K562 (cell line): ENCODE measurements at regions not wholly inside any gene's neighbourhood (a gene's known extent, or its start where the extent isn't known, plus 50 kb on each side); places are given as distances from the start of the nearest gene placed in this dataset.

Experiments used
- ATAC-seq: fragments of 200-7000 bp; cut with Tn5 transposase; 3 replicates; pipeline ENCODE4 v1.9.1; 2020; ENCODE audit warnings: moderate library complexity
- BruUV-seq: library from RNA; stranded (reverse); fragments of 400-500 nt; replicated peaks from 2 replicates; lab custom pipeline; 2021; lab: Mats Ljungman, UMichigan
- CTCF ChIA-PET: fragments of 300-600 bp; formaldehyde crosslinking; extraction: SDS; loops from one replicate; lab custom pipeline; 2021; ENCODE audit warnings: low intra/inter-chr PET ratio; lab: Yijun Ruan, JAX
- POLR2A ChIA-PET: fragments of 300-600, 350-650 bp; sonication (Branson Sonifier 250); formaldehyde crosslinking; extraction: SDS; loops from one replicate; lab custom pipeline; 2021; ENCODE audit warnings: antibody characterized with exemption, inconsistent platforms; lab: Yijun Ruan, JAX
- DNase-seq, 4 experiments: peaks; one replicate each; pipeline versions ENCODE4 v3.0.0 to v3.0.0-alpha.2; 2011 to 2018; ENCODE audit warnings: low spot score in 3 of 4, mixed read lengths in 3 of 4; ENCODE audit errors: extremely low read depth in 1 of 4
- FAIRE-seq: peaks from 2 replicates; lab custom pipeline; 2011; peaks lifted over from hg19 to GRCh38; lab: Jason Lieb, UNC
- H2AFZ ChIP-seq: 2 replicates; pipeline ENCODE4 v1.6.0; 2011; ENCODE audit warnings: low read depth, low read length, control low read depth, inconsistent platforms
- H3K27ac ChIP-seq: fragments of 200-600 bp; 3 replicates; pipeline ENCODE4 v1.8.0; 2011; ENCODE audit warnings: low read depth, mild to moderate bottlenecking, control low read depth, inconsistent platforms, low read length, moderate library complexity, mixed read lengths; ENCODE audit errors: extremely low read depth
- H3K27me3 ChIP-seq, 2 experiments: fragments of 300-600 bp in 1 of 2; 2 replicates in 1 of 2; 3 replicates in 1 of 2; pipeline versions ENCODE4 v1.6.0 to v1.8.0; 2011; ENCODE audit warnings: inconsistent platforms in 2 of 2, low read length in 2 of 2, mild to moderate bottlenecking in 1 of 2, mixed read lengths in 1 of 2, moderate library complexity in 1 of 2; ENCODE audit not compliant: control insufficient read depth in 2 of 2, insufficient read depth in 2 of 2
- H3K36me3 ChIP-seq: fragments of 300-600 bp; 3 replicates; pipeline ENCODE4 v1.8.0; 2011; ENCODE audit warnings: mild to moderate bottlenecking, low read length, inconsistent platforms; ENCODE audit not compliant: control insufficient read depth, insufficient read depth
- H3K4me1 ChIP-seq, 2 experiments: fragments of 200-600 bp in 1 of 2; replicated peaks in 1 of 2; 2 replicates in 1 of 2; 3 replicates in 1 of 2; pipeline versions ENCODE4 v1.5.1 to v1.8.0; 2011; ENCODE audit warnings: inconsistent platforms in 2 of 2, low read length in 2 of 2, mild to moderate bottlenecking in 1 of 2, mixed read lengths in 1 of 2, moderate library complexity in 1 of 2; ENCODE audit not compliant: control insufficient read depth in 2 of 2, insufficient read depth in 2 of 2
- H3K4me2 ChIP-seq: 2 replicates; pipeline ENCODE4 v1.6.1; 2011; ENCODE audit warnings: low read length, control low read depth, inconsistent platforms, mixed read lengths; ENCODE audit not compliant: insufficient read depth
- H3K4me3 ChIP-seq: fragments of 200-600 bp; sonication (generic), shearing (Covaris generic); 2 replicates; pipeline ENCODE4 v1.5.1; 2016; ENCODE audit warnings: control low read depth, inconsistent platforms
- H3K79me2 ChIP-seq: fragments of 200-600 bp; 3 replicates; pipeline ENCODE4 v1.8.0; 2011; ENCODE audit warnings: low read length, inconsistent platforms; ENCODE audit not compliant: control insufficient read depth, insufficient read depth
- H3K9ac ChIP-seq, 2 experiments: 2 replicates each; pipeline versions ENCODE4 v1.6.0 to v1.6.1; 2011; ENCODE audit warnings: low read depth in 2 of 2, low read length in 2 of 2, control low read depth in 1 of 2, inconsistent platforms in 1 of 2, mild to moderate bottlenecking in 1 of 2, mixed read lengths in 1 of 2; ENCODE audit not compliant: insufficient read depth in 1 of 2
- H3K9me1 ChIP-seq: one replicate; pipeline ENCODE4 v1.6.0; 2011; ENCODE audit warnings: inconsistent platforms, mild to moderate bottlenecking, low read length, moderate library complexity; ENCODE audit not compliant: control insufficient read depth, insufficient read depth
- H3K9me3 ChIP-seq: replicated peaks from 2 replicates; pipeline ENCODE4 v1.5.1; 2011; ENCODE audit warnings: low read depth, low read length, inconsistent platforms; ENCODE audit not compliant: control insufficient read depth, insufficient read depth
- H4K20me1 ChIP-seq: replicated peaks from 2 replicates; pipeline ENCODE4 v1.6.1; 2011; ENCODE audit warnings: low read length, inconsistent platforms, mixed read lengths; ENCODE audit not compliant: control insufficient read depth, insufficient read depth
- CBFA2T2 ChIP-seq: fragments of 450-650 bp; conservative IDR thresholded peaks from 2 replicates; pipeline ENCODE4 v1.6.1; 2017; ENCODE audit warnings: mild to moderate bottlenecking
- CBX5 ChIP-seq: IDR thresholded peaks from 2 replicates; pipeline ENCODE4 v1.6.1; 2014; ENCODE audit warnings: low read depth, borderline replicate concordance
- CHD1 ChIP-seq: fragments of 200-600 bp; sonication (generic); IDR thresholded peaks from one replicate; pipeline ENCODE4 v1.6.1; 2012; ENCODE audit warnings: mild to moderate bottlenecking, moderate library complexity, low read length, inconsistent platforms
- CHD4 ChIP-seq: fragments of 200-600 bp; sonication (generic); IDR thresholded peaks from 3 replicates; pipeline ENCODE4 v1.6.1; 2012; ENCODE audit warnings: low read depth, mild to moderate bottlenecking, mixed read lengths, low read length, inconsistent platforms; ENCODE audit not compliant: insufficient read depth, insufficient replicate concordance, poor library complexity, severe bottlenecking
- DDX20 ChIP-seq: fragments of 450-650 bp; IDR thresholded peaks from 2 replicates; pipeline ENCODE4 v1.6.1; 2016; ENCODE audit warnings: missing genetic modification characterization, low read depth, mild to moderate bottlenecking, missing compliant biosample characterization, moderate library complexity
- GATAD2A ChIP-seq: fragments of 450-650 bp; IDR thresholded peaks from 2 replicates; pipeline ENCODE4 v1.6.1; 2017
- GTF2E2 ChIP-seq: fragments of 200-800 bp; sonication (Bioruptor generic); IDR thresholded peaks from 2 replicates; pipeline ENCODE4 v1.6.1; 2016; ENCODE audit warnings: missing genetic modification characterization, missing compliant biosample characterization
- IFI16 ChIP-seq: fragments of 250-450 bp; sonication (Bioruptor Pico); IDR thresholded peaks from 2 replicates; pipeline ENCODE4 v2.1.2; 2022; ENCODE audit warnings: mild to moderate bottlenecking, inconsistent platforms
- KLF16 ChIP-seq: IDR thresholded peaks from 2 replicates; pipeline ENCODE4 v1.6.1; 2016; ENCODE audit warnings: antibody characterized with exemption
- RBM14 ChIP-seq: fragments of 200-400 bp; formaldehyde crosslinking; IDR thresholded peaks from 2 replicates; pipeline ENCODE4 v1.6.1; 2018; ENCODE audit warnings: low read depth, mild to moderate bottlenecking, low read length, moderate library complexity, borderline replicate concordance; ENCODE audit not compliant: insufficient read depth
- SNAPC5 ChIP-seq: fragments of 250-450 bp; sonication (Bioruptor Pico); IDR thresholded peaks from 2 replicates; pipeline ENCODE4 v1.8.0; 2021; ENCODE audit warnings: moderate library complexity, mild to moderate bottlenecking, inconsistent platforms
- THRB ChIP-seq: fragments of 450-650 bp; formaldehyde crosslinking; conservative IDR thresholded peaks from 2 replicates; pipeline ENCODE4 v1.4.0; 2022; ENCODE audit warnings: mild to moderate bottlenecking, missing genetic modification characterization
- U2AF1 ChIP-seq: fragments of 200-400 bp; formaldehyde crosslinking; optimal IDR thresholded peaks from 2 replicates; pipeline ENCODE3; 2017; ENCODE audit warnings: mild to moderate bottlenecking, low read depth, low read length, moderate library complexity
- ZC3H4 ChIP-seq: sonication (generic); formaldehyde crosslinking; IDR thresholded peaks from 2 replicates; pipeline ENCODE4 v1.9.0; 2021; ENCODE audit warnings: missing genetic modification reagents, borderline replicate concordance
- ZNF121 ChIP-seq: sonication (generic); formaldehyde crosslinking; conservative IDR thresholded peaks from 2 replicates; pipeline ENCODE4 v1.8.0; 2022; ENCODE audit warnings: missing genetic modification reagents
- ZNF253 ChIP-seq: fragments of 250-450 bp; sonication (Bioruptor Pico); conservative IDR thresholded peaks from 2 replicates; pipeline ENCODE4 v1.6.1; 2021; ENCODE audit warnings: mild to moderate bottlenecking
- ZNF324 ChIP-seq: fragments of 250-450 bp; sonication (Bioruptor Pico); IDR thresholded peaks from 2 replicates; pipeline ENCODE4 v1.4.0; 2020; ENCODE audit warnings: mild to moderate bottlenecking
- ZNF395 ChIP-seq: fragments of 200-800 bp; sonication (Bioruptor generic); IDR thresholded peaks from 2 replicates; pipeline ENCODE4 v1.6.1; 2017; ENCODE audit warnings: missing genetic modification characterization, missing compliant biosample characterization
- WGBS: fragments of 100-300 bp; shearing (Covaris generic); methylation state at CpG from one replicate; pipeline ENCODE4 v1.1.6; 2016; ENCODE audit warnings: low coverage, mixed read lengths; ENCODE audit not compliant: insufficient coverage; ENCODE audit errors: missing lambda C conversion rate; 5-methylcytosine and 5-hydroxymethylcytosine counted together
- in situ Hi-C: fragments of 300-500 bp; cut with MboI; formaldehyde crosslinking; loops from 4 replicates; pipeline ENCODE4 v1.15.0; 2018; ENCODE audit warnings: inconsistent platforms, mixed read lengths
- intact Hi-C: fragments of 100-400 bp; cut with micrococcal nuclease; formaldehyde crosslinking; loops from 2 replicates; pipeline ENCODE4 v1.14.2; 2022
- TF ChIP-seq, protein P1 (sequence below): sonication (generic); formaldehyde crosslinking; IDR thresholded peaks from 2 replicates; pipeline ENCODE4 v1.8.0; 2022; ENCODE audit warnings: mild to moderate bottlenecking, low read depth, missing genetic modification reagents

DNA sequence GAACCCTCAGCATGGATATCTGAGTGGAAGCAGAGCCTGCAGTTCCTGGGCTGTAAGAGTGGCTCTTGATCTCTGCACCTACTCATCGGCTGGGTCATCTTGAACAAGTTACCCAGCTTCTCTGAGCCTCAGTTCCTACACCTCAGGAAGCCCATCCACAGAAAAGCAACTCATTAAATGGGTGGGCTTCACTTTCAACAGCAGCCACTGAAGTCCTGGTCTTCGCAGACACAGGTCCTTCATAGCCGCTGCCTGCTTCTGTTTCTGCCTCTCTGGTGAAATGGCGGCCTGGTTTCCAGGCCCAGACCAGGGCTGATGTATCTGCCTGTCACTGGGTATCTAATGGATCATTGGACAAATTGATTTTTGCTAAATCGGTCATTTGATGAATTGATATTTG, 571.4 kb downstream of the PTPRU start:
- no TSS peak for BruUV-seq
- in situ Hi-C loops (loop anchor here (25.0 kb wide), 1 partner anchor 1370 kb away; no protein-coding TSS in a partner anchor), intact Hi-C loops (no loop called here)
- Histone ChIP-seq H3K9me1 (no peaks in the 10 kb centered on the region), H3K4me1 (no peaks in the 10 kb centered on the region; a peak in 3 of 5 replicates), H3K9me3 (no peaks in the 10 kb centered on the region), H3K36me3 (no peaks in the 10 kb centered on the region), H4K20me1 (no peaks in the 10 kb centered on the region), H3K4me3 (no peak overlapping the region), H3K4me2 (no peak overlapping the region), H3K9ac (no peak overlapping the region), H2AFZ (no peak overlapping the region), H3K79me2 (no peaks in the 10 kb centered on the region), H3K27me3 (peaks cover 0 to 38% of the 10 kb centered on the region in 2 experiments; a peak in 3 of 5 replicates), H3K27ac (no peak overlapping the region)
- CTCF ChIA-PET = no interaction called here
- TF ChIP-seq CBX5 = no peak
- TF ChIP-seq GTF2E2 (tag) = no peak
- no peak for TF ChIP-seq U2AF1
- no peak for TF ChIP-seq SNAPC5
- no peak for TF ChIP-seq GATAD2A
- no peak for TF ChIP-seq KLF16
- no peak for TF ChIP-seq ZNF395 (CRISPR knock-in tag)
- TF ChIP-seq, protein P1, sequence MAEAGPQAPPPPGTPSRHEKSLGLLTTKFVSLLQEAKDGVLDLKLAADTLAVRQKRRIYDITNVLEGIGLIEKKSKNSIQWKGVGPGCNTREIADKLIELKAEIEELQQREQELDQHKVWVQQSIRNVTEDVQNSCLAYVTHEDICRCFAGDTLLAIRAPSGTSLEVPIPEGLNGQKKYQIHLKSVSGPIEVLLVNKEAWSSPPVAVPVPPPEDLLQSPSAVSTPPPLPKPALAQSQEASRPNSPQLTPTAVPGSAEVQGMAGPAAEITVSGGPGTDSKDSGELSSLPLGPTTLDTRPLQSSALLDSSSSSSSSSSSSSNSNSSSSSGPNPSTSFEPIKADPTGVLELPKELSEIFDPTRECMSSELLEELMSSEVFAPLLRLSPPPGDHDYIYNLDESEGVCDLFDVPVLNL = no peak
- TF ChIP-seq ZNF324 = no peak
- no peak for TF ChIP-seq CHD1
- no peak for TF ChIP-seq DDX20 (tag)
- TF ChIP-seq IFI16 (CRISPR knock-in tag) = no peak
- no peak for TF ChIP-seq CBFA2T2
- TF ChIP-seq ZNF253 (CRISPR knock-in tag) = no peak
- TF ChIP-seq CHD4 = no peak
- TF ChIP-seq ZNF121 (CRISPR knock-in tag) = no peak
- no peak for TF ChIP-seq ZC3H4 (CRISPR knock-in tag)
- no peak for TF ChIP-seq RBM14
- no peak for TF ChIP-seq THRB
- DNase-seq (no peak), ATAC-seq (no peak), FAIRE-seq (no peak)
- WGBS = 5% methylated on average over 5 of the region's 5 CpGs
- POLR2A ChIA-PET = no interaction called here
